Keratinocyte (primary cell): ENCODE measurements at regions not wholly inside any gene's neighbourhood (a gene's known extent, or its start where the extent isn't known, plus 50 kb on each side); places are given as distances from the start of the nearest gene placed in this dataset.

ENCODE experiments used
- DNase-seq: peaks from one replicate; pipeline ENCODE4 v3.0.0-alpha.2; 2011; ENCODE audit warnings: low read depth, missing footprints, low spot score
- FAIRE-seq: peaks from 2 replicates; lab custom pipeline; 2011; peaks lifted over from hg19 to GRCh38; lab: Jason Lieb, UNC
- H2AFZ ChIP-seq: 2 replicates; pipeline ENCODE4 v1.6.0; 2012; ENCODE audit warnings: low read length, control low read depth, inconsistent platforms; ENCODE audit not compliant: control insufficient read depth
- H3K27ac ChIP-seq: 2 replicates; pipeline ENCODE4 v1.5.1; 2011; ENCODE audit warnings: low read length; ENCODE audit not compliant: control insufficient read depth, insufficient read depth
- H3K27me3 ChIP-seq: 3 replicates; pipeline ENCODE4 v1.6.0; 2011; ENCODE audit warnings: low read length; ENCODE audit not compliant: control insufficient read depth, insufficient read depth; ENCODE audit errors: extremely low read depth
- H3K36me3 ChIP-seq, 2 experiments: 2 replicates in 1 of 2; 3 replicates in 1 of 2; pipeline ENCODE4 v1.5.1; 2011; ENCODE audit warnings: low read length in 2 of 2, mild to moderate bottlenecking in 1 of 2; ENCODE audit not compliant: control insufficient read depth in 2 of 2, insufficient read depth in 2 of 2; ENCODE audit errors: extremely low read depth in 1 of 2
- H3K4me1 ChIP-seq: 3 replicates; pipeline ENCODE4 v1.5.1; 2011; ENCODE audit warnings: low read length; ENCODE audit not compliant: control insufficient read depth, insufficient read depth; ENCODE audit errors: extremely low read depth
- H3K4me2 ChIP-seq: 3 replicates; pipeline ENCODE4 v1.6.0; 2011; ENCODE audit warnings: low read depth, low read length; ENCODE audit not compliant: control insufficient read depth, insufficient read depth; ENCODE audit errors: extremely low read depth
- H3K4me3 ChIP-seq, 3 experiments: fragments of 200-600 bp in 1 of 3; sonication (generic) in 1 of 3; 2 replicates in 2 of 3; 3 replicates in 1 of 3; pipeline ENCODE4 v1.5.1; 2011 to 2016; ENCODE audit warnings: low read length in 3 of 3, mild to moderate bottlenecking in 3 of 3, control low read depth in 2 of 3, inconsistent platforms in 1 of 3, low read depth in 1 of 3, mixed read lengths in 1 of 3, mixed run types in 1 of 3, moderate library complexity in 1 of 3; ENCODE audit not compliant: control insufficient read depth in 2 of 3, insufficient read depth in 2 of 3; ENCODE audit errors: extremely low read depth in 1 of 3
- H3K79me2 ChIP-seq: 2 replicates; pipeline ENCODE4 v1.6.0; 2012; ENCODE audit warnings: low read length; ENCODE audit not compliant: control insufficient read depth, insufficient read depth
- H3K9ac ChIP-seq: 3 replicates; pipeline ENCODE4 v1.6.0; 2011; ENCODE audit warnings: low read length; ENCODE audit not compliant: control insufficient read depth, insufficient read depth; ENCODE audit errors: extremely low read depth
- H3K9me1 ChIP-seq: 3 replicates; pipeline ENCODE4 v1.6.0; 2011; ENCODE audit warnings: low read length; ENCODE audit not compliant: control insufficient read depth, insufficient read depth; ENCODE audit errors: extremely low read depth
- H3K9me3 ChIP-seq: 2 replicates; pipeline ENCODE4 v1.5.1; 2012; ENCODE audit warnings: low read depth, low read length; ENCODE audit not compliant: control insufficient read depth
- H4K20me1 ChIP-seq: 3 replicates; pipeline ENCODE4 v1.6.0; 2011; ENCODE audit warnings: low read length; ENCODE audit not compliant: control insufficient read depth, insufficient read depth; ENCODE audit errors: extremely low read depth
- EZH2 ChIP-seq: IDR thresholded peaks from one replicate; pipeline ENCODE4 v1.6.1; 2012; ENCODE audit warnings: inconsistent platforms, mild to moderate bottlenecking, low read length, moderate library complexity
- dilution Hi-C: fragments of 300-500 bp; cut with MboI; formaldehyde crosslinking; loops from one replicate; pipeline ENCODE4 v1.7.0; 2020; ENCODE audit warnings: low sequenced_read_pairs; ENCODE audit not compliant: extremely low pct_ligation_motif_present
- TF ChIP-seq, protein P1 (sequence below), 3 experiments: IDR thresholded peaks in 1 of 3; conservative IDR thresholded peaks in 1 of 3; optimal IDR thresholded peaks in 1 of 3; 2 replicates in 2 of 3; 3 replicates in 1 of 3; pipeline versions ENCODE3 to v1.5.1; 2011; ENCODE audit warnings: low read length in 3 of 3, mild to moderate bottlenecking in 3 of 3, moderate library complexity in 2 of 3, control low read depth in 1 of 3, inconsistent platforms in 1 of 3; ENCODE audit not compliant: insufficient read depth in 2 of 3; ENCODE audit errors: extremely low read depth in 1 of 3

DNA sequence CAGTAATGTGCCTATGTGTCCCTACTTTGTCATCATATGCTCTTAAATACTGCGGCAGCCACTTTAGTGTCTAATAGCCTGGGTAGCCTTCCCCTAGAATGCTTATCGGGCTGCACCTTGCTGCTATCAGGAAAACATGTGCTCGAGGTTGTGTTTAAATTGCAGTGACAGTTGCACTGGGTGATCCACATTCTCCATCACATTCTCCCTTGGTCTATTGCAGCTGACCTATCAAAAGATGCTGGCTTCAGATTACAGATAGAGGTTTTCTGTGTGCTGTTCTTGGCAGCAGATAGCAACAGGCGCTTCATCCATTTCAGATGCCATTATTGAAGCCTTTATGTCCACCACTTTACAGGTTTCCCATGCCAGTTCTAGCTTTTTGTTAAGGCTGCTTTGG, 130.1 kb upstream of the MDFIC start:
- no peak for FAIRE-seq
- dilution Hi-C loops = no loop called here

DNA sequence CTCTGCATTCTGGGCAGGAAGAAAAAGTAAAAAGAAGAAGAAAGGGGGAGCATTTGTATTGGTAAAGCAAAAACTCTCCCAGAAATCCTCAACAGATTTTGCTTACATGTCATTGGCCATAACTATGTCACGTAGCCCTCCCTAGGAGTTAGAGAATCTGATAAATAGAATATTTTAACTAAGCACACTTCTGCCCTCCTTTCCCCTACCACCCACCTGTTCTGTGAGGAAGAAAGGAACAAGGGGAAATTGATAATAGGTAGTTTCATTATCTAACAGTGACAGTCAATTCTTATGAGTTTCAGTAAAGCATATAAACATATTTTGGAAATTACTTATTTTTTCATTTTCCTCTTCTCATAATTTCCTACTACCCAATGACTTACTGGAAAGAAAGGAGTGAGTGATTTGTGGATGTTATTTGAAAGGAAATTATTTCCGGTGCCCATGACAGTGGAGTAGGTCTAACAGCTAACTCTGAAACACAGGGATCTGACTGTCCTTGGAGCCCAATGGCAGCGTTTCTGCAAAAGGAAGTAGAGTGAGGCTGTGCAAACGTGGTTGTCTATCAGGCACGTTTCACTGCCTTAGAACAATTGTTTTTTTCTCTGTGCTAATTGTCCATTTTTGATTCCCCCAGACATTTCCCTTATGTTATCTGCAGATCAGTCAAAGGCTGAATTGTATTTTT, 128.6 kb upstream of the MDFIC start:
- no peak for FAIRE-seq
- Histone ChIP-seq H3K4me2 (no peak overlapping the region), H3K36me3 (no peaks in the 10 kb centered on the region), H2AFZ (no peak overlapping the region), H3K27ac (no peak overlapping the region), H3K9me1 (no peaks in the 10 kb centered on the region), H4K20me1 (no peaks in the 10 kb centered on the region), H3K4me1 (peaks cover 8% of the 10 kb centered on the region), H3K27me3 (no peaks in the 10 kb centered on the region), H3K9me3 (no peaks in the 10 kb centered on the region), H3K9ac (no peak overlapping the region), H3K79me2 (no peaks in the 10 kb centered on the region), H3K4me3 (no peak overlapping the region)
- DNase-seq = no peak
- dilution Hi-C loops = no loop called here
- no peak for TF ChIP-seq EZH2
- TF ChIP-seq, protein P1, sequence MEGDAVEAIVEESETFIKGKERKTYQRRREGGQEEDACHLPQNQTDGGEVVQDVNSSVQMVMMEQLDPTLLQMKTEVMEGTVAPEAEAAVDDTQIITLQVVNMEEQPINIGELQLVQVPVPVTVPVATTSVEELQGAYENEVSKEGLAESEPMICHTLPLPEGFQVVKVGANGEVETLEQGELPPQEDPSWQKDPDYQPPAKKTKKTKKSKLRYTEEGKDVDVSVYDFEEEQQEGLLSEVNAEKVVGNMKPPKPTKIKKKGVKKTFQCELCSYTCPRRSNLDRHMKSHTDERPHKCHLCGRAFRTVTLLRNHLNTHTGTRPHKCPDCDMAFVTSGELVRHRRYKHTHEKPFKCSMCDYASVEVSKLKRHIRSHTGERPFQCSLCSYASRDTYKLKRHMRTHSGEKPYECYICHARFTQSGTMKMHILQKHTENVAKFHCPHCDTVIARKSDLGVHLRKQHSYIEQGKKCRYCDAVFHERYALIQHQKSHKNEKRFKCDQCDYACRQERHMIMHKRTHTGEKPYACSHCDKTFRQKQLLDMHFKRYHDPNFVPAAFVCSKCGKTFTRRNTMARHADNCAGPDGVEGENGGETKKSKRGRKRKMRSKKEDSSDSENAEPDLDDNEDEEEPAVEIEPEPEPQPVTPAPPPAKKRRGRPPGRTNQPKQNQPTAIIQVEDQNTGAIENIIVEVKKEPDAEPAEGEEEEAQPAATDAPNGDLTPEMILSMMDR (optimal IDR thresholded peaks at IDR 0.05 in 1 of 3, IDR thresholded peaks at IDR 0.05 in 1 of 3, conservative IDR thresholded peaks at IDR 0.05 in 1 of 3; ENCODE audit: extremely low read depth in 1 of 3, insufficient read depth in 2 of 3, low read length in 3 of 3) = no peak

More for the DNA sequence above, 130.1 kb upstream of the MDFIC start:
- no peak overlapping the region for H3K4me3 ChIP-seq
- H3K9me3 ChIP-seq = no peaks in the 10 kb centered on the region
- DNase-seq = no peak
- H2AFZ ChIP-seq = no peak overlapping the region
- no peak overlapping the region for H3K27ac ChIP-seq
- H3K79me2 ChIP-seq = no peaks in the 10 kb centered on the region
- no peak overlapping the region for H3K9ac ChIP-seq
- H3K36me3 ChIP-seq = no peaks in the 10 kb centered on the region
- no peak for TF ChIP-seq EZH2
- TF ChIP-seq, protein P1 (optimal IDR thresholded peaks at IDR 0.05 in 1 of 3, IDR thresholded peaks at IDR 0.05 in 1 of 3, conservative IDR thresholded peaks at IDR 0.05 in 1 of 3; ENCODE audit: extremely low read depth in 1 of 3, insufficient read depth in 2 of 3, low read length in 3 of 3) = no peak
- H4K20me1 ChIP-seq = no peaks in the 10 kb centered on the region
- H3K4me1 ChIP-seq = peaks cover 8% of the 10 kb centered on the region
- H3K27me3 ChIP-seq = no peaks in the 10 kb centered on the region
- no peaks in the 10 kb centered on the region for H3K9me1 ChIP-seq
- H3K4me2 ChIP-seq = no peak overlapping the region
